Stimulated activated naive CD8-positive, alpha-beta T cell treated with anti-CD3 and anti-CD28 coated beads, Interleukin-15, amount 100 ng/mL, for 72 hours (primary cell): ENCODE measurements at regions not wholly inside any gene's neighbourhood (a gene's known extent, or its start where the extent isn't known, plus 50 kb on each side); places are given as distances from the start of the nearest gene placed in this dataset.
A peak's percentile ranks its signal among the peaks of the same experiment; 100 is the strongest.
"Not testable (repeated sequence)": the region's sequence is repeated elsewhere in the genome, so short reads cannot be mapped to it uniquely, and the experiment has no call there.

Source experiments
- ATAC-seq: fragments of 150-1000 bp; cut with Tn5 transposase; 2 replicates; pipeline ENCODE4 v1.10.0; 2021; ENCODE audit warnings: mild to moderate bottlenecking, moderate library complexity
- DNase-seq, 2 donors: peaks; one replicate each; pipeline ENCODE4 v3.0.0; 2021 to 2022
- H3K27ac Mint-ChIP-seq, 2 donors: one replicate each; pipeline ENCODE4 v1.8.0; 2022; ENCODE audit warnings: mild to moderate bottlenecking in 2 of 2, mixed read lengths in 2 of 2, moderate library complexity in 2 of 2
- H3K27me3 Mint-ChIP-seq: one replicate; pipeline ENCODE4 v1.8.0; 2022; ENCODE audit warnings: mixed read lengths
- H3K4me1 Mint-ChIP-seq: one replicate; pipeline ENCODE4 v1.8.0; 2022; ENCODE audit warnings: mild to moderate bottlenecking, mixed read lengths
- H3K4me3 Mint-ChIP-seq, 2 donors: one replicate each; pipeline ENCODE4 v1.8.0; 2022; ENCODE audit warnings: mild to moderate bottlenecking in 2 of 2, mixed read lengths in 2 of 2, moderate library complexity in 1 of 2
- H3K9me3 Mint-ChIP-seq, 2 donors: one replicate each; pipeline ENCODE4 v1.8.0; 2022; ENCODE audit warnings: mixed read lengths in 2 of 2

DNA sequence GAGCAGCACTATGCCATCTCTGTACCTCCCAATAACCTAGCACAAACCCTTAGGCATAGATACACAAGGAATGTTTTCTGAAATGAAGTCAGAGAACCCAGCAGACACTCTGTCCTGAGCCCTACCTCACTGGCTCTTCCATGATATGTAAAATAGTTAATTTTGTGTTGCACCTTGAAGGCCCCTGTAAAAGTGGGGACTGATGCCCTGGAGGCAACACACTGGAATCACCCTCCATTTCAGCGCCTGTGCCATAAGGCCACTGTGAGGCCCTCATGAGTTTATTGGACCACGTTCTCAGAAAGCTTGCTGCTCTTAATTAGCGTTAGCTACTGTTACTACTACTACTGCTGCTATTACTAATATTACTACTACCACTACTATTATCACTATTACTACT lies 670.1 kb upstream of the SOX11 start:
- Mint-ChIP-seq H3K4me1 (no peaks in the 10 kb centered on the region), H3K27me3 (no peaks in the 10 kb centered on the region), H3K27ac (no peak overlapping the region), H3K9me3 (peaks cover 25 to 28% of the 10 kb centered on the region in 2 donors), H3K4me3 (no peak overlapping the region)
- ATAC-seq = no peak
- no peak for DNase-seq

DNA sequence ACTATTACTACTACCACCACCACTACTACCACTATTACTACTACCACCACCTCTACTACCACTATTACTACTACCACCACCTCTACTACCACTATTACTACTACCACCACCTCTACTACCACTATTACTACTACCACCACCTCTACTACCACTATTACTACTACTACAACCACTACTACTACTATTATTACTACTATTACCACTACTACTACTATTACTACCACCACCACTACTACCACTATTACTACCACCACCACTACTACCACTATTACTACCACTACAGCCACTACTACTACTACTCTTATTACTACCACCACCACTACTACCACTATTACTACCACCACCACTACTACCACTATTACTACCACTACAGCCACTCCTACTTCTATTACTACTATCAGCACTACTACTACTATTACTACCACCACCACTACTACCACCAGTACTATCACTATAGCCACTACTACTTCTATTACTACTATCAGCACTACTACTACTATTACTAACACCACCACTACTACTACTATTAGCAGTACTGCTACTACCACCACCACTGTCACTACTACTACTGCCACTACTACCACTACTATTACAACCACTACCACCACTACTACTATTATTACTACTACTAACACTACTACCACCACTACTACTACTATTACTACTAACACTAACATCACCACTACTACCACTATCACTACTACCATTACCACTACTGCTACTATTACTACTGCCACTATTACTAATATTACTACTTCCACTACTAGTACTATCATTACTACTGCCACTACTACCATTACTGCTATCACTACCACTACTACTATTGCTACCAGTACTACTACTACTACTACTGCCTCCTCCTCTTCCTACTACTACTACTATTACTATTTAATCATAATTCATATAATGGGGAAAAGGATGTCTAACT lies 669.2 kb upstream of the SOX11 start:
- not testable (repeated sequence) for H3K27me3 Mint-ChIP-seq, H3K4me3 Mint-ChIP-seq, DNase-seq, ATAC-seq, H3K27ac Mint-ChIP-seq, H3K4me1 Mint-ChIP-seq
- H3K9me3 Mint-ChIP-seq = peaks cover 25 to 28% of the 10 kb centered on the region in 2 donors

DNA sequence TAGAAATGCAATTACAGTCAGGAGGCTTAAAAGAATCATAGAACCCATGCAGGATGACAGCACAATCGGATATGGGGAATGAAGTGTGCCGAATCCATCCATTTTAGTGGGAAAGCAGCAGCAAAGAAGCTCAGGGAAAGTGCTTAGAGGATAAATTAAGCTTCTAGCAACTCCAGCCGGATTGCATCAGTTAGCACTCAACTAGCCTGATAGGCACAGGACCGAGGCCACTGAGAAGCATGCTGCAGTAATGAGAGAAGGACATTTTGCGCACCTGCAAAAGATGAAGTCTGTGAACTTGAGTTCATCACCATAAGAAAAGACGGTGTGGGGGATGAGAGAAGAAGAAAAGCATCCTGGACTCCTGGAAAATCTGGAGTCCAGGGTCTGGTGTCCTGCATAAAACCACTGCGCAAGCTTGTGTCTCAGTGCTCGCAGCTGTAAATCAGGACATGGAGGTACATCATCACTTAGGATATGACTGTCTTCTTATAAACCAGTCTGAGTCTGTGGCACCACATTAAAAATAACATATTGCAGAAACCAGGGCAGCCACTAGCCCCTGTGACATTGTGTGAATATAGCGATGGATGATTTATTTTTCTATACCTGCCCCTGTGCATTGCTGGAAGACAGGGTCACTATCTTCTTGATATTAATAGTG lies 665.5 kb upstream of the SOX11 start:
- no peak for DNase-seq
- no peak overlapping the region for H3K27ac Mint-ChIP-seq
- no peaks in the 10 kb centered on the region for H3K4me1 Mint-ChIP-seq
- no peak overlapping the region for H3K4me3 Mint-ChIP-seq
- ATAC-seq = no peak
- peaks cover 25 to 27% of the 10 kb centered on the region in 2 donors for H3K9me3 Mint-ChIP-seq
- H3K27me3 Mint-ChIP-seq = no peaks in the 10 kb centered on the region

DNA sequence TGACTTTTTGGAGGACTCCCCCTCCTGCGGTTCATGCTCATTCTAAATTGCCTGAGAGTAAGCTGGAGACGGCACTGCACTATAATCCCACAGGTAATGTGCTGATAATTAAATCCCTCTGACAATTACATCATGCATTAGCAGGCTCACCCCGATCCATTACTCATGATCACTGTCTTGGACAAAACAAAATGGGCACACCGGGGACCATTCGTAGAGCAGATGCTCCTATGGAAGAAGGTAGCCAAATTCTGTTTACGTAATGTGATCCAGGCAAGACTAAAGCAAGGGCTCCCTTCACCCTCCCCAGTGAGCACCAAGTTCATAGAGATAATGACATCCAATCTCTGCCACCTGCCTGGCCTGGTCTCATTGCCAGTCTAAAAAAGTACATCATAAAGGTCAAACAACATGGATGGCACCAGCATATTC lies 657.1 kb upstream of the SOX11 start:
- Mint-ChIP-seq H3K4me1 (no peaks in the 10 kb centered on the region), H3K27ac (no peak overlapping the region), H3K27me3 (no peaks in the 10 kb centered on the region), H3K9me3 (peaks cover 10 to 17% of the 10 kb centered on the region in 2 donors), H3K4me3 (no peak overlapping the region)
- DNase-seq (no peak), ATAC-seq (no peak)

DNA sequence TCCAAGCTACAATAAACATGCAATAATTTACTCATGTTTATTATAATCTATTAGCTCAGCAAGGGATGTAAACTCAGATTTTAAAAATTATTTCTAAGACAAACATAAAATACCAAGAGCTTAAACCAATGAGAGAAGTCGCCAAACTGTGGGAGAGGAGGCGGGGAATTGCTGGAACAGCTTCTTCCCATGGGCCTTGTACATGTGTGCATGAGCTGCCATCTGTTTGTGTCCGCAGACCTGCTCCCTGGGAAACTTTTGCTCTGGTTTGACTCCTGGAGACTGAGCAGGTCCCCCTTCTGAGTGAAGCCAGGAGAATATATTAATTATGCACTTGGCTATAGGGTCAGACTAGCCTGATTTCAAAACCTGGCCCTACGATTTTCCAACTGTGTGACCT lies 655.9 kb upstream of the SOX11 start:
- DNase-seq = no peak
- H3K27ac Mint-ChIP-seq = no peak overlapping the region
- H3K27me3 Mint-ChIP-seq = no peaks in the 10 kb centered on the region
- no peaks in the 10 kb centered on the region for H3K4me1 Mint-ChIP-seq
- H3K9me3 Mint-ChIP-seq = peaks cover 10 to 28% of the 10 kb centered on the region in 2 donors
- no peak overlapping the region for H3K4me3 Mint-ChIP-seq
- ATAC-seq = no peak

DNA sequence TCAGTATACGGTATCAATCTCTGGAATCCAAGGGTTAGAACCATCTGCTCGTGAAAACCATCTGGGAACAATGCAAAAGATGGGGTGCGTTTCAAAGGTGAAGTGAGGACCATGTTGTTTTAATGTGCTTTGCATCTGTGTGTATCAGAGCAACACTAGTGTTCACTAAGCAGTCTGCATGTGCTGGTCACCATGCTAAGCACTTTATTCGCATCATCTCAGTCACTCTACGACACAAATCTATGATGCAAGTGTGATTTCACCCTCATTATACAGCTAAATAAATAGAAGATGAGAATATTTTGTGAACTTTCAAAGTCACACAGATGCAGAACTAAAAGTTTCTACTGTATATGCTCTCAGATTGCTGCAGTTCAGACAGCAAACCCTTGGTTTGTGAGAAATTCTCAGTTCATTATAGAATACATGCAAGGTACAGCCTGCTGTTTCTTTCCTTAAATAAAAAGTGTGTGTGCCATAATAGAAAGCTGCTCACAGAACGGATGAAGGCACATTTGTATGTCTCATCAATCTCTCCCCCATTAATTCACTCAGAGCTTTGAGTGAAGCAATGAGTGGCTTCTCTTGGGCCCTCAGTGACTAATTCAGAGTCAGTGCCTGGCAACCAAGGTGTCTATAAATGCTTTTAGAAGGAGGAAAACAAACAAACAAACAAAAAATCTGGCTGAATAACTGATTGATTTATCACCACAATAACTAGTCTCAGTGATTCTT lies 652.8 kb upstream of the SOX11 start:
- Mint-ChIP-seq H3K9me3 (peaks cover 10 to 31% of the 10 kb centered on the region in 2 donors), H3K4me3 (no peak overlapping the region), H3K27ac (no peak overlapping the region), H3K27me3 (no peaks in the 10 kb centered on the region), H3K4me1 (no peaks in the 10 kb centered on the region)
- no peak for DNase-seq
- ATAC-seq = no peak

DNA sequence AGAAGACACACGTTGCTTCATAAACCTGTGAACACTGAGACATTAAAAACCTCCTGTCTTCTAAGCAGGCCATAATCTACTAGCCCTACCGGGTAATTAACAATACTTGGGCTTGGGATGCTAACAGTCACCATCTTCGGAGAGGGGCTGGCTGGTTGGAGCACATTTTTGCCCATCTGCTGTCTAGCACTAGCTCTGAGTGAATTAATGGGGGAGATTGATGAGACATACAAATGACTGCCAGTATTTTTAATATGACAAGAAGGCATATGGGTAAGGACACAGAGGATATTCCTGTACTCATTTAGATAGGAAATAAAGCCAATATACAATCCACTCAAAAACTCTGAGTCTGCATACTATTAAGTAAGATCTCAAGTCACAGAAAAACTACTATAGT lies 651.6 kb upstream of the SOX11 start:
- Mint-ChIP-seq H3K9me3 (peaks cover 10 to 31% of the 10 kb centered on the region in 2 donors), H3K4me3 (no peak overlapping the region), H3K4me1 (no peaks in the 10 kb centered on the region), H3K27ac (no peak overlapping the region), H3K27me3 (no peaks in the 10 kb centered on the region)
- no peak for DNase-seq
- no peak for ATAC-seq

DNA sequence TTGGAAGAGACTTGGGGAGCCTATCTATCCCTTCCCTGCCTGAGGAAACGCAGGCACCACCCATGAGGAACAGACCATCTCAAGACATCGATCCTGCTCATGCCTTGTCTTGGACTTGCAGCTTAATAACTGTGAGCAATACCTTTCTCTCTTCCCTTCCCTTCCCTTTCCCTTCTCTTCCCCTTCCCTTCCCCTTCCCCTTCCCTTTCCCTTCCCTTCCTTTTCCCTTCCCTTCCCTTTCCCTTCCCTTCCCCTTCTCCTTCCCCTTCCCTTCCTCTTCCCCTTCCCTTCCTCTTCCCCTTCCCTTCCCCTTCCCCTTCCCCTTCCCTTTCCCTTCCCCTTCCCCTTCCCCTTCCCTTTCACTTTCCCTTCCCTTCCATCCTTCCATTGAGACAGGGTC lies 650.7 kb upstream of the SOX11 start:
- H3K27ac Mint-ChIP-seq = no peak overlapping the region
- no peak overlapping the region for H3K4me3 Mint-ChIP-seq
- peaks cover 10 to 31% of the 10 kb centered on the region in 2 donors for H3K9me3 Mint-ChIP-seq
- no peak for ATAC-seq
- no peaks in the 10 kb centered on the region for H3K4me1 Mint-ChIP-seq
- H3K27me3 Mint-ChIP-seq = no peaks in the 10 kb centered on the region
- no peak for DNase-seq

DNA sequence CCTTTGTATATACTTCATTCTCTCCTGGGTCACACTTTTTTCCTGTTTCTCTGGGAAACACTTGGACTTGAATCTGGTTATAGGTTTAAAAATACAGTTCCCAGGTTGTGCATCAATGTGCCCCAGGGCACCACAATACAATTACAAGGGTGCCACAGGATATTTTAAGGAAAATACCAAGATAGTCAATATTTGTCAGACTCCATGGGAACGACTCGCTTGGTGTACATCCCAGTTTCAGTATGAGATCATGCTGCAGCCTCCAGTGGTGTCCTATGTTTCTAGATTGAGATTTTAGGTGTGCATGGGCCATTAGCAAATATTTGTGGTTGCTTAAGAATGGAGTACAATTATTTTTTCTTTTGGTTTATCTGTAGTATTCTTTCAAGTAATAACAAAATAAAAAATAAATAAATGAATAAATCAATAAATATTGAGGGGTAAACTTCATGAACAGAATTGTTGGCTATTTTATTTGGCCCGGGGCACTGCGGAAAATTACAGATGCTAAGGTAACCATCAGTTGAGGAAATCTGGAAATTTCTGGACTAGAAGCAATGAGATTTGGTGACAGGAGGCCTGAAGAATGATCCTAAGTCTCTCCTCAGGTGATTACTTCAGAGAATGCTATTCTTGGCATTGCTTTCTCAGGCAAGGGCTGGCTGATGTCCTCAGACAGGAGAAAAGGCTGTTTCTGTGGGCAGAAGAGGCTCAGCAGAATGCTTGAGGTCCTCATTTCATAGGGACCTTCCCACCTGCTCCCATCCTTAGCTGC lies 649.3 kb upstream of the SOX11 start:
- Mint-ChIP-seq H3K9me3 (peaks cover 4 to 27% of the 10 kb centered on the region in 2 donors), H3K4me1 (no peaks in the 10 kb centered on the region), H3K4me3 (no peak overlapping the region), H3K27ac (no peak overlapping the region), H3K27me3 (no peaks in the 10 kb centered on the region)
- DNase-seq = no peak
- no peak for ATAC-seq

DNA sequence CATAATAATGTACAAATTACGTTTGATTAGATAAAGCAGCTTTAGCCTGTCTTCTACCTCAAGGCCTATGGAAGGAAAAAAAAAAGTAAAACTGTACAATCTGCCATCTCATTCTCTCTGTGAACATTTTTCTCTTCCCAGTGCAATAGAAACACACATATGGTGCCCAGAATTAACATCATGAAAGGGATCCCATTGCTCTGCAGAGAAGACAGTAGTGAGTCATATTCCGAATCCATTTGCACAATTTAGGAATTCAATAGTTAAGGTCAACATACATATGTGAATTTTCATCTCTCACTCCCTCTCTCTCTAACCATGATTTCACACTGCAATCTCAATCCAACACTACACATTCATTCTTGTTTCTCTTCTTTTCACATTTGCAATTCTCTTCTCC lies 640.9 kb upstream of the SOX11 start:
- DNase-seq (no peak), ATAC-seq (no peak)
- Mint-ChIP-seq H3K27me3 (no peaks in the 10 kb centered on the region), H3K4me1 (no peaks in the 10 kb centered on the region), H3K9me3 (peaks cover 7 to 8% of the 10 kb centered on the region in 2 donors), H3K27ac (no peak overlapping the region), H3K4me3 (no peak overlapping the region)

DNA sequence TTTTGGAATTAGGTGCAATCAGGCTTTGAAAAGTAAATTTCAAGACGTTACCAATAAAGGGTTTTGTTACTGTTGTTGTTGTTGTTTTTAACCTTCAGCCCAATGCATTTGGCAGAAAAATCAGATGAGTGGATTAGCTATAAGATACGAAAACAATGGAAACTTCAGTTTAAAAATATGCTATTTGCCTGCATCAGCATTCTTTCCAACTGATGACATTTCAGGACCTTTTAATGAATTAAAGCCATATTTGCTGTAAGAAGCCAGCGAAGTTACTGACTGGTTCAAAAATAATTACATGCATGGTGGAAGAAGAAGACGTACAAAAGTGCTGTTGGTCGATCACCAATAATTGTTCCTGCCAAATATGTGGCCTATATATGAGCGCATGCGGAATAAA lies 639.3 kb upstream of the SOX11 start:
- ATAC-seq (no peak), DNase-seq (no peak)
- Mint-ChIP-seq H3K4me3 (no peak overlapping the region), H3K27ac (no peak overlapping the region), H3K9me3 (peaks cover 7 to 8% of the 10 kb centered on the region in 2 donors), H3K27me3 (no peaks in the 10 kb centered on the region), H3K4me1 (no peaks in the 10 kb centered on the region)

DNA sequence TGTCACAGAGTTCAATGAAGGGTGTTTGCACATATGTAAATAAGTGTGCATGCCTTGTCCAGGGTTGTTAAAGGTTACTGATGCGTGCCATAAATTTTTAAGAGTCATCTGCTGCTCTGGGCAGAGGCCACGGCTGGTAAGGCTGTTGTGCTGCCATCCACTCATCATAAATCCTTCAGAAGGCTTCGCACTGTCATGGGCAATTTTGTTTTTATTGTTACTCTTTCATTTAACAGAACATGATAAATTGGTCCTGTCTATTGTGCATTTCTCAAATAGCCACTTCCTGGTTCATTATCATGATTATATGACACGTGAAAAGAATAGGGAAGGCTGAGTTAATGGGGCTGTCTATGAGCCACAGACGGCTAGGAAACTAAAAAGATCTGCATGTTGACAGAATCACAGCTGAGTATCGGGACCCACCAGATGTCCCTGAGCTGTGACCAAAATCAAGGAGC lies 634.3 kb upstream of the SOX11 start:
- Mint-ChIP-seq H3K4me3 (no peak overlapping the region), H3K27me3 (no peaks in the 10 kb centered on the region), H3K27ac (peak overlapping the region in 1 of 2 donors; percentile 12), H3K4me1 (no peaks in the 10 kb centered on the region), H3K9me3 (peaks cover 0 to 7% of the 10 kb centered on the region in 2 donors)
- ATAC-seq (no peak), DNase-seq (no peak)

DNA sequence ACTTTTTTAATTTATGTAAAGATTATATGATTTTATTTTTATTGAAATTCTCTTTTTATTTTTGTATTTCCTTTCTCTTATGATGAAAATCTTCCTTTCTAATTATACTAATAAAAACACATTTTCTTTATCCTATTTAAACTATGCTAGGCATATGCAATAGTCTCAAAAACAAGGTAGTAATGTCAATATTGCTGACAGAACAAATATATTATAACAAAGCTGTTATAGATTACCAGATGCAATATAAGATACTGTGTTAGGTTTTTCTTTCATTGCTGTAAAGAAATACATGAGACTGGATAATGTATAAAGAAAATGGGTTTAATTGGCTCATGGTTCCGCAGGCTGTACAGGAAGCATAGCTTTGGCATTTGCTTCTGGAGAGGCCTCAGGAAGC lies 631.2 kb upstream of the SOX11 start:
- no peak for DNase-seq
- H3K9me3 Mint-ChIP-seq = peaks cover 0 to 15% of the 10 kb centered on the region in 2 donors
- ATAC-seq = no peak
- H3K4me1 Mint-ChIP-seq = no peaks in the 10 kb centered on the region
- H3K27ac Mint-ChIP-seq = no peak overlapping the region
- H3K4me3 Mint-ChIP-seq = no peak overlapping the region
- no peaks in the 10 kb centered on the region for H3K27me3 Mint-ChIP-seq

DNA sequence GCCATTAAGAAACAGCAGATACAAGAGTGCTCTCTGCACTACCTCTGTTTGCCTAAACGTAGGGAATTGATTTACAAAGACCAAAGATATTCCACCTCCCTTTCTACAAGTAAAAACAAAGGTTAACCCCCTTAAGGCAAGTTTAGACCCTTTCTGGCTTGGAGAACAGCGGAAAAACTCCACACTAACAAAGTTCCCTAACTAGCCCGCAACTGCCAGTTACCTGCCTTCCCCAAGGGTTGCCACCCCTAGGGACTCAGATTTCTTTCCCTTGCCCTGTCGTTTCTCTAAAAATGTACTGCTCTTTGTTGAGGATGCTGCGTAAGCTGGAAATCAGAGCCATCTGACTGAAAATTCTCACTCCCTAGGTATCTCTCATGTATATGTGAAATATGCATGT lies 627.5 kb upstream of the SOX11 start:
- Mint-ChIP-seq H3K27ac (no peak overlapping the region), H3K27me3 (no peaks in the 10 kb centered on the region), H3K9me3 (peaks cover 0 to 10% of the 10 kb centered on the region in 2 donors), H3K4me1 (no peaks in the 10 kb centered on the region), H3K4me3 (no peak overlapping the region)
- ATAC-seq = no peak
- no peak for DNase-seq

DNA sequence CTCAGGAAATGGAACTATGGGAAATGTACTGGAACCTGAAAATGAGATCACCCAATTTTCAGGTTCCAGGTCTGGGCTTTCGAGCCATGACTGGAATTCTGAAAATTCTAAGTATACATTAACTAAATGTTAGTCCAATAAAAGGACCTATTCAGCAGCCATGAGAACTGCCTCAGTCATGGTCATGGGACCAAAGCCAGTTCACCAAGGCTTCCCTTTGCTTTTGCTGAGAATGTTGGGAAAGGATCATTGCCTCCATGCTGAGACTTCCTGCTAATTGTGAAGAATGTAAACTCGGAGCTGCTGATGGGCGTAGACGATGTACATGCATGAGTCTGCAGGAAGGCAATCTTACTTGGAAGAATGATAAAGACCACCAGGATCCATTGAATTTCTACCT lies 624.4 kb upstream of the SOX11 start:
- no peak overlapping the region for H3K27ac Mint-ChIP-seq
- H3K9me3 Mint-ChIP-seq = peaks cover 9 to 18% of the 10 kb centered on the region in 2 donors
- no peak for ATAC-seq
- no peaks in the 10 kb centered on the region for H3K27me3 Mint-ChIP-seq
- H3K4me1 Mint-ChIP-seq = no peaks in the 10 kb centered on the region
- H3K4me3 Mint-ChIP-seq = no peak overlapping the region
- no peak for DNase-seq
